ENCODE measurements at regions not wholly inside any gene's neighbourhood (a gene's known extent, or its start where the extent isn't known, plus 50 kb on each side); places are given as distances from the start of the nearest gene placed in this dataset.

DNA sequence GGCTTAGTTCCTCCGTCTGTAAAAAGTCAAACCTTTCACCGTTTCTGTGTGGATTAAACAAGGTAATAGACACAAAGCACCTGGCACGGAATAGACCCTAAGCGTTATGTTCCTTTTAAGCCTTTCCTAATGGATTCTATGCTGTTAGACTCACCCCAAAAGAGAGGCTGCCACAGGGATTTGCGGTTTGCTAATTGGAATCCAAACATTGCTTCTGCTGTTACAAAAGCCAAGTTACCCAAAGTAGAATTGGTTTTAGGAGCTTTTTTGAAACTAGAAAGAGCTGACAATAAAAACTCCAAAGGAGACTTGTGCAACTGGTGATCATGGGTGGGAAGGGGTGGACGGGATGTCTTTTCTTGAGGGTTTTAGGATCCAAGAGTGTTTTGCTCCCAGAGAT lies 178.0 kb downstream of the BMP7 start:
- no peak overlapping the region for H3K4me3 ChIP-seq
- TF ChIP-seq POLR2AphosphoS5 (IDR thresholded peaks at IDR 0.05), result no peak
- TF ChIP-seq POLR2A (IDR thresholded peaks at IDR 0.05), result no peak
- TF ChIP-seq, protein P1, sequence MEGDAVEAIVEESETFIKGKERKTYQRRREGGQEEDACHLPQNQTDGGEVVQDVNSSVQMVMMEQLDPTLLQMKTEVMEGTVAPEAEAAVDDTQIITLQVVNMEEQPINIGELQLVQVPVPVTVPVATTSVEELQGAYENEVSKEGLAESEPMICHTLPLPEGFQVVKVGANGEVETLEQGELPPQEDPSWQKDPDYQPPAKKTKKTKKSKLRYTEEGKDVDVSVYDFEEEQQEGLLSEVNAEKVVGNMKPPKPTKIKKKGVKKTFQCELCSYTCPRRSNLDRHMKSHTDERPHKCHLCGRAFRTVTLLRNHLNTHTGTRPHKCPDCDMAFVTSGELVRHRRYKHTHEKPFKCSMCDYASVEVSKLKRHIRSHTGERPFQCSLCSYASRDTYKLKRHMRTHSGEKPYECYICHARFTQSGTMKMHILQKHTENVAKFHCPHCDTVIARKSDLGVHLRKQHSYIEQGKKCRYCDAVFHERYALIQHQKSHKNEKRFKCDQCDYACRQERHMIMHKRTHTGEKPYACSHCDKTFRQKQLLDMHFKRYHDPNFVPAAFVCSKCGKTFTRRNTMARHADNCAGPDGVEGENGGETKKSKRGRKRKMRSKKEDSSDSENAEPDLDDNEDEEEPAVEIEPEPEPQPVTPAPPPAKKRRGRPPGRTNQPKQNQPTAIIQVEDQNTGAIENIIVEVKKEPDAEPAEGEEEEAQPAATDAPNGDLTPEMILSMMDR (IDR thresholded peaks at IDR 0.05), result no peak
- no peak for TF ChIP-seq EP300 (IDR thresholded peaks at IDR 0.05)
- H3K27me3 ChIP-seq, result peaks cover 13% of the 10 kb centered on the region
- WGBS, result 44% methylated on average over 6 of the region's 6 CpGs
- H3K4me1 ChIP-seq, result peaks cover 17% of the 10 kb centered on the region
- no peaks in the 10 kb centered on the region for H3K9me3 ChIP-seq
- H3K27ac ChIP-seq, result no peak overlapping the region
- no peak for DNase-seq (ENCODE audit: low spot score in 2 of 2)
- H3K36me3 ChIP-seq, result no peaks in the 10 kb centered on the region

DNA sequence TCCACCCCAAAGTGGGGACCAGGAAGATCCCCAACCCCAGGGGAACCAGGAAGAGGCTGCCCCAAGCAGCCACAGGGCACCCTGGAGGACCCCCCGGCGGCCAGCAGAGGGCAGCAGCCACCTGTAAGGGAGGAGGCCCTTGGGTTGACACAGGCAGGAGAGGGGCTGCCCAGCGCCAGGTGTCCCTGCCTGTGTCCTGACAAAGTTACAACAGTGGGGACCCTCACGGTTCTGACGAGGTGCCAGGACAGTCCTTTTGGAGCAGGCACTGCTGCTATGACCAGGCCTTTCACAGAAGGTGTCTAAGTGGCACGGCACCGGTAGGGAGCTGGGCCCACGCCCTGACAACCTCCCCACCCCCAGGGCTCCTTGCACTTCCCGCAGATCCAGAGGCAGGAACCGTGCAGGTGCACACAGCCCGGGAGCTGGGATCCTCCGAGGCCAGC lies 176.7 kb downstream of the BMP7 start:
- TF ChIP-seq POLR2AphosphoS5 (IDR thresholded peaks at IDR 0.05) (no peak), POLR2A (IDR thresholded peaks at IDR 0.05) (no peak), EP300 (IDR thresholded peaks at IDR 0.05) (no peak)
- TF ChIP-seq, protein P1 (IDR thresholded peaks at IDR 0.05), result peak; percentile 75 to 95
- H3K27ac ChIP-seq, result no peak overlapping the region

DNA sequence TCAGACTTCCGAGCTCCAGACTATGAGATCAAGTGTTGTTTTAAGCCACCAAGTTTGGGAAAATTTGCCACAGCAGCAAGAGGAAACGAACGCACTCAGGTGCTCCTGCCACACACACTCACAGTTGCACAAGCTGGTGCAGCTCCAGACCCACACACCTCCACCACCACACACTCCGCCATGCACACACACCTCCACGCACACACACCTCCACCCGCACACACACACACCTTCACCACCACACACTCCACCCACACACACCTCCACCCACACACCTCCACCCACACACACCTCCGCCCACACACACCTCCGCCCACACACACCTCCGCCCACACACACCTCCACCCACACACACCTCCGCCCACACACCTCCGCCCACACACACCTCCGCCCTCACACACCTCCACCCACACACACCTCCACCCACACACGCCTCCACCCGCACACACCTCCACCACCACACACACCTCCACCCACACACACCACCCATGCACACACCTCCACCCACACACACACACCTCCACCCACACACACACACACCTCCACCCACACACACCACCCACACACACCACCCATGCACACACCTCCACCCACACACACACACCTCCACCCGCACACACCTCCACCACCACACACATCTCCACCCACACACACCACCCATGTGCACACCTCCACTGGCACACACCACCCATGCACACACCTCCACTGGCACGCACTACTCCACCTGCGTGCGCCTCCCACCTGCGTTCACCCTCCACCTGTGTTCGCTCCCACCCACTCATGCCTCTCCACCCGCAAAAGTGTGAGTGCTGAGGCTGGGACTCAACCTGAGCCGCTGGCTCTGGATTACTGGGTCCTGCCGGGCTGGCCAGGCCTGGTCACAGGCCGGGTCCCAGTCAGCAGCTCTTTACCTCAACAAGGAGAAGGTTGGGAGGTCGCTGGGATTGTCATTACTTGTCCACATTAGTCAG lies 175.6 kb downstream of the BMP7 start:
- WGBS, result 74% methylated on average over 25 of the region's 25 CpGs

More for the DNA sequence above, 176.7 kb downstream of the BMP7 start:
- no peaks in the 10 kb centered on the region for H3K9me3 ChIP-seq
- peaks cover 13% of the 10 kb centered on the region for H3K27me3 ChIP-seq
- peaks cover 17% of the 10 kb centered on the region for H3K4me1 ChIP-seq
- WGBS, result no CpG with 5 or more reads among the region's 12 CpGs
- DNase-seq (ENCODE audit: low spot score in 2 of 2), result peak; percentile 82 to 88
- no peaks in the 10 kb centered on the region for H3K36me3 ChIP-seq
- no peak overlapping the region for H3K4me3 ChIP-seq

DNA sequence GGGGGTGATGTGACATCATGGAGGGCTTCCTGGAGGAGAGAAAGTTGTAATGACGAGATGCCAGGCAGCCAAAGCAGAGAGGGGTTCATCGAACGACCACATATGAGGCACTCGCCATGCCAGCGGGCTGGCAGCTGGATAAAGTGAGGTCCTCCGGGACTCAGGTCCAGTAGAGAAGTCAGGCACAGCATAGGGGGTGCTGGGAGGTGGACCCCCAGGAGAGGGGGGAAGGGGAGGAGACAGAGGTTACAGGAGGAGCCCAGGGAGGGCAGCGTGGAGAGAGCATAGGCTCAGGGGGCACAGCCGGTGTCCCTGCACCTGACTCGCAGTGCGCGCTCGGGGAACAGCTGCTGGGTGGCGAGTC lies 174.7 kb downstream of the BMP7 start:
- DNase-seq (ENCODE audit: low spot score in 2 of 2), result no peak
- Histone ChIP-seq H3K4me1 (peaks cover 17% of the 10 kb centered on the region), H3K27me3 (peaks cover 13% of the 10 kb centered on the region), H3K36me3 (no peaks in the 10 kb centered on the region), H3K27ac (no peak overlapping the region), H3K9me3 (no peaks in the 10 kb centered on the region), H3K4me3 (no peak overlapping the region)
- TF ChIP-seq EP300 (IDR thresholded peaks at IDR 0.05), result no peak
- no peak for TF ChIP-seq POLR2AphosphoS5 (IDR thresholded peaks at IDR 0.05)
- no peak for TF ChIP-seq POLR2A (IDR thresholded peaks at IDR 0.05)
- TF ChIP-seq, protein P1 (IDR thresholded peaks at IDR 0.05), result no peak
- 68% methylated on average over 8 of the region's 13 CpGs for WGBS

More for the DNA sequence above, 175.6 kb downstream of the BMP7 start:
- TF ChIP-seq POLR2A (IDR thresholded peaks at IDR 0.05) (no peak), POLR2AphosphoS5 (IDR thresholded peaks at IDR 0.05) (no peak), EP300 (IDR thresholded peaks at IDR 0.05) (no peak)
- TF ChIP-seq, protein P1 (IDR thresholded peaks at IDR 0.05), result no peak
- H3K4me1 ChIP-seq, result peaks cover 17% of the 10 kb centered on the region
- H3K36me3 ChIP-seq, result no peaks in the 10 kb centered on the region
- no peak overlapping the region for H3K27ac ChIP-seq
- H3K9me3 ChIP-seq, result no peaks in the 10 kb centered on the region
- H3K4me3 ChIP-seq, result no peak overlapping the region
- H3K27me3 ChIP-seq, result peaks cover 13% of the 10 kb centered on the region
- no peak for DNase-seq (ENCODE audit: low spot score in 2 of 2)

Data from suprapubic skin (tissue), 4 donors.